PC-3 (cell line): ENCODE measurements at regions not wholly inside any gene's neighbourhood (a gene's known extent, or its start where the extent isn't known, plus 50 kb on each side); places are given as distances from the start of the nearest gene placed in this dataset.

Experiments
- ATAC-seq: fragments of 200-7000 bp; cut with Tn5 transposase; 2 replicates; pipeline ENCODE4 v1.9.1; 2020; ENCODE audit warnings: mild to moderate bottlenecking, moderate library complexity
- BruUV-seq: library from RNA; stranded (reverse); fragments of 400-500 nt; replicated peaks from 2 replicates; lab custom pipeline; 2021; lab: Mats Ljungman, UMichigan
- CTCF ChIA-PET: fragments of 300-600 bp; sonication (Branson Sonifier 250); formaldehyde crosslinking; loops from one replicate; lab custom pipeline; 2022; ENCODE audit warnings: antibody characterized with exemption; lab: Charles Lee
- POLR2A ChIA-PET: fragments of 300-600 bp; sonication (Branson Sonifier 250); formaldehyde crosslinking; loops from one replicate; lab custom pipeline; 2022; ENCODE audit warnings: antibody characterized with exemption; ENCODE audit not compliant: unreplicated experiment; lab: Charles Lee
- DNase-seq: peaks from one replicate; pipeline ENCODE4 v3.0.0-alpha.2; 2015
- H2AFZ ChIP-seq: fragments of 300-600 bp; sonication (generic); 2 replicates; pipeline ENCODE4 v1.6.0; 2016; ENCODE audit warnings: antibody characterized with exemption, low read length
- H3F3A ChIP-seq: fragments of 300-600 bp; sonication (generic); one replicate; pipeline ENCODE4 v1.6.0; 2017; ENCODE audit warnings: antibody characterized with exemption, low read length, control low read depth, mild to moderate bottlenecking; ENCODE audit not compliant: unreplicated experiment
- H3K27ac ChIP-seq: fragments of 300-600 bp; sonication (generic); 2 replicates; pipeline ENCODE4 v1.5.1; 2016; ENCODE audit warnings: mild to moderate bottlenecking, low read length
- H3K27me3 ChIP-seq: fragments of 300-600 bp; sonication (generic); 2 replicates; pipeline ENCODE4 v1.6.1; 2016; ENCODE audit warnings: low read length, mixed read lengths
- H3K36me3 ChIP-seq: fragments of 300-600 bp; sonication (generic); 2 replicates; pipeline ENCODE4 v1.6.1; 2016; ENCODE audit warnings: low read depth, mixed run types, low read length, mixed read lengths
- H3K4me1 ChIP-seq: fragments of 300-600 bp; sonication (generic); 2 replicates; pipeline ENCODE4 v1.5.1; 2016; ENCODE audit warnings: low read length; ENCODE audit not compliant: insufficient read depth
- H3K4me2 ChIP-seq: fragments of 300-600 bp; sonication (generic); 2 replicates; pipeline ENCODE4 v1.6.0; 2016; ENCODE audit warnings: low read length
- H3K4me3 ChIP-seq: fragments of 300-600 bp; sonication (generic); 2 replicates; pipeline ENCODE4 v1.5.1; 2016; ENCODE audit warnings: mild to moderate bottlenecking, low read length, mixed read lengths
- H3K79me2 ChIP-seq: fragments of 300-600 bp; sonication (generic); 2 replicates; pipeline ENCODE4 v1.6.1; 2017; ENCODE audit warnings: low read length, mixed read lengths
- H3K9ac ChIP-seq: fragments of 300-600 bp; sonication (generic); 2 replicates; pipeline ENCODE4 v1.6.0; 2016; ENCODE audit warnings: mild to moderate bottlenecking, low read length
- H3K9me2 ChIP-seq: fragments of 300-600 bp; sonication (generic); replicated peaks from 2 replicates; pipeline ENCODE4 v1.6.1; 2016; ENCODE audit warnings: mixed run types, low read length, mixed read lengths
- H3K9me3 ChIP-seq: fragments of 300-600 bp; sonication (generic); 2 replicates; pipeline ENCODE4 v1.6.1; 2016; ENCODE audit warnings: low read length, mixed read lengths
- H4K20me1 ChIP-seq: fragments of 300-600 bp; sonication (generic); 2 replicates; pipeline ENCODE4 v1.6.1; 2016; ENCODE audit warnings: low read length, mixed read lengths
- EZH2 ChIP-seq: fragments of 300-600 bp; sonication (generic); IDR thresholded peaks from one replicate; pipeline ENCODE4 v1.6.1; 2017; ENCODE audit warnings: antibody characterized with exemption, mild to moderate bottlenecking, low read length; ENCODE audit not compliant: unreplicated experiment
- EZH2phosphoT487 ChIP-seq: fragments of 300-600 bp; sonication (generic); IDR thresholded peaks from 2 replicates; pipeline ENCODE4 v1.6.1; 2018; ENCODE audit warnings: mild to moderate bottlenecking, antibody characterized with exemption, low read length, borderline replicate concordance
- intact Hi-C: fragments of 100-400 bp; cut with micrococcal nuclease; formaldehyde crosslinking; loops from 2 replicates; pipeline ENCODE4 v1.9.0; 2023
- TF ChIP-seq, protein P1 (sequence below): fragments of 300-600 bp; sonication (generic); conservative IDR thresholded peaks from 2 replicates; pipeline ENCODE4 v1.5.1; 2017; ENCODE audit warnings: antibody characterized with exemption, low read depth, mild to moderate bottlenecking, low read length

DNA sequence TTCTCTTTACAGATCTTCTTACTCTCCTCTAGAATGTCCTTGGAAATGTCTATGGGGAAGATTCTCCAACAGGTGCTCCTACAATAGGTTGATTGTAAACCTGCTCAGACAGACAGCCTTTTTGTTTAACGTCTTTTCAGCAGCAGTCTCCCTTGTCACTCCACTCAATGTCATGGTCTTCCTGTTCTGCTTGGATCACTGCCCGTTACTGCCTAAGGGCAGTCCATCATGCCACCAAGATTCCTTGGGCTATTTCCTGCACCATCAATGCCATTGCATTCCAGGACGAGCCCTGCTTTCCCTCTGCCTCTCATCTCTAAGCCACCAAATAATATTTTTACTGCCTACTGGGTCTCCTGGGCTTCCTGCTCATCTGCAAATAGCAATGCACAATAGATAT is 97.4 kb upstream of the GALNT5 start:
- Histone ChIP-seq H3K4me2 (no peak overlapping the region), H3K9ac (no peak overlapping the region), H3K9me3 (no peaks in the 10 kb centered on the region), H3K79me2 (no peaks in the 10 kb centered on the region), H3K9me2 (no peaks in the 10 kb centered on the region), H3K27me3 (no peaks in the 10 kb centered on the region), H3K4me1 (no peaks in the 10 kb centered on the region; the same call in 1 of the 2 replicates), H2AFZ (no peak overlapping the region), H3F3A (no peaks in the 10 kb centered on the region), H3K4me3 (no peak overlapping the region), H4K20me1 (no peaks in the 10 kb centered on the region), H3K36me3 (no peaks in the 10 kb centered on the region), H3K27ac (no peak overlapping the region)
- POLR2A ChIA-PET, result no interaction called here
- intact Hi-C loops, result no loop called here
- CTCF ChIA-PET, result no interaction called here
- ATAC-seq (no peak), DNase-seq (peak; percentile 27)
- no peak for TF ChIP-seq EZH2
- no peak for TF ChIP-seq EZH2phosphoT487
- TF ChIP-seq, protein P1, sequence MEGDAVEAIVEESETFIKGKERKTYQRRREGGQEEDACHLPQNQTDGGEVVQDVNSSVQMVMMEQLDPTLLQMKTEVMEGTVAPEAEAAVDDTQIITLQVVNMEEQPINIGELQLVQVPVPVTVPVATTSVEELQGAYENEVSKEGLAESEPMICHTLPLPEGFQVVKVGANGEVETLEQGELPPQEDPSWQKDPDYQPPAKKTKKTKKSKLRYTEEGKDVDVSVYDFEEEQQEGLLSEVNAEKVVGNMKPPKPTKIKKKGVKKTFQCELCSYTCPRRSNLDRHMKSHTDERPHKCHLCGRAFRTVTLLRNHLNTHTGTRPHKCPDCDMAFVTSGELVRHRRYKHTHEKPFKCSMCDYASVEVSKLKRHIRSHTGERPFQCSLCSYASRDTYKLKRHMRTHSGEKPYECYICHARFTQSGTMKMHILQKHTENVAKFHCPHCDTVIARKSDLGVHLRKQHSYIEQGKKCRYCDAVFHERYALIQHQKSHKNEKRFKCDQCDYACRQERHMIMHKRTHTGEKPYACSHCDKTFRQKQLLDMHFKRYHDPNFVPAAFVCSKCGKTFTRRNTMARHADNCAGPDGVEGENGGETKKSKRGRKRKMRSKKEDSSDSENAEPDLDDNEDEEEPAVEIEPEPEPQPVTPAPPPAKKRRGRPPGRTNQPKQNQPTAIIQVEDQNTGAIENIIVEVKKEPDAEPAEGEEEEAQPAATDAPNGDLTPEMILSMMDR, result no peak
- BruUV-seq, result no TSS peak

DNA sequence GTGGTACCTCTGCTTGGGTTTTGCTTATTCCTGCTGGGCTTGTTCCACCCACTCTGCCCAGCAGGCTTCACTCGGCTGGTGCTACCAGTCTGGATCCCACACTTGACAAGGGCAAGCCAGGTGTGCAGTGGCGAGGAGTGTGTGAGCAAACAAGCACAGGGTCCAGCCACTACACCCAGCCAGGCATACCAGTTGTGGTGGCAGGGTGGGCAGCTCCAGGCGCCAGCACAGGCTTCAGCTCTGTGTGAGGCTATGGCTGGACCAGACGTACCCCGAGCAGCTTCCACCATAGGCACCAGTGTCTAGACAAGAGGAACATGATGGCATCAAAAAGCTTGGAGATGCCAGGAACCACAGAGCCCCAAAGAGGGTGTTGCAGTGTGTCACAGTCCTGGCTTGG is 93.1 kb upstream of the GALNT5 start:
- Histone ChIP-seq H3K9me2 (no peaks in the 10 kb centered on the region), H3K27ac (no peak overlapping the region), H3K4me3 (no peak overlapping the region), H3K79me2 (no peaks in the 10 kb centered on the region), H4K20me1 (no peaks in the 10 kb centered on the region), H3F3A (no peaks in the 10 kb centered on the region), H3K9ac (no peak overlapping the region), H3K9me3 (no peaks in the 10 kb centered on the region), H2AFZ (no peak overlapping the region), H3K4me2 (no peak overlapping the region), H3K4me1 (no peaks in the 10 kb centered on the region), H3K27me3 (no peaks in the 10 kb centered on the region), H3K36me3 (no peaks in the 10 kb centered on the region)
- intact Hi-C loops, result no loop called here
- ATAC-seq (no peak), DNase-seq (no peak)
- TF ChIP-seq EZH2phosphoT487, result no peak
- TF ChIP-seq, protein P1, result no peak
- no peak for TF ChIP-seq EZH2
- ChIA-PET CTCF (no interaction called here), POLR2A (no interaction called here)
- BruUV-seq, result no TSS peak

DNA sequence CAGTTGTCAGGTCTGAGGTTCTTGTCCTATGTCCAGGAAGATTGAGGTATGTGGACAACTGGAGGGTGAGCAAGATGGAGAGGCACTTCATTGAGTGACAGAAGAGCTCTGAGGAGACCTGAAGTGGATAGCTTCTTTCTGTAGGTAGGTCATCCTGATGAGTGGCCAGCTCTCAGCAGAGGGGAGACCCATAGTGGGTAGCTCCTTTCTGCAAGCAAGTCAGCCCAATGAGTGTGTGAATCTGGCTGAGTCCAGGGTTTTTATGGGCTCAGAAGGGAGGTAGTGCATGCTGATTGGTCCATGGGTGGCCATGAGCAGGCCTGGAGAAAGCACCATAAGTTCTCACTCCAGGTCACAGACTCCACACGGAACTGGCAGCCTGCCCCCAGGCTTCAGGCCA is 92.6 kb upstream of the GALNT5 start:
- Histone ChIP-seq H2AFZ (no peak overlapping the region), H3K4me2 (no peak overlapping the region), H3F3A (no peaks in the 10 kb centered on the region), H3K79me2 (no peaks in the 10 kb centered on the region), H3K27me3 (no peaks in the 10 kb centered on the region), H4K20me1 (no peaks in the 10 kb centered on the region), H3K9me3 (no peaks in the 10 kb centered on the region), H3K36me3 (no peaks in the 10 kb centered on the region), H3K9me2 (no peaks in the 10 kb centered on the region), H3K4me1 (no peaks in the 10 kb centered on the region), H3K9ac (no peak overlapping the region), H3K27ac (no peak overlapping the region), H3K4me3 (no peak overlapping the region)
- POLR2A ChIA-PET, result no interaction called here
- CTCF ChIA-PET, result no interaction called here
- intact Hi-C loops, result no loop called here
- no TSS peak for BruUV-seq
- ATAC-seq (no peak), DNase-seq (no peak)
- no peak for TF ChIP-seq EZH2
- TF ChIP-seq EZH2phosphoT487, result no peak
- TF ChIP-seq, protein P1, result no peak
